Astrocyte (in vitro differentiated cells and primary cell): ENCODE measurements at regions not wholly inside any gene's neighbourhood (a gene's known extent, or its start where the extent isn't known, plus 50 kb on each side); places are given as distances from the start of the nearest gene placed in this dataset.

Experiments
- EZH2 ChIP-seq: IDR thresholded peaks from 2 replicates; pipeline ENCODE4 v1.6.1; 2012; ENCODE audit warnings: mild to moderate bottlenecking, low read length, inconsistent platforms; ENCODE audit not compliant: insufficient read depth
- TF ChIP-seq, protein P1 (sequence below): IDR thresholded peaks from 2 replicates; pipeline ENCODE4 v1.5.1; 2011; ENCODE audit warnings: low read depth, mild to moderate bottlenecking, inconsistent platforms, low read length, moderate library complexity; ENCODE audit not compliant: insufficient read depth

DNA sequence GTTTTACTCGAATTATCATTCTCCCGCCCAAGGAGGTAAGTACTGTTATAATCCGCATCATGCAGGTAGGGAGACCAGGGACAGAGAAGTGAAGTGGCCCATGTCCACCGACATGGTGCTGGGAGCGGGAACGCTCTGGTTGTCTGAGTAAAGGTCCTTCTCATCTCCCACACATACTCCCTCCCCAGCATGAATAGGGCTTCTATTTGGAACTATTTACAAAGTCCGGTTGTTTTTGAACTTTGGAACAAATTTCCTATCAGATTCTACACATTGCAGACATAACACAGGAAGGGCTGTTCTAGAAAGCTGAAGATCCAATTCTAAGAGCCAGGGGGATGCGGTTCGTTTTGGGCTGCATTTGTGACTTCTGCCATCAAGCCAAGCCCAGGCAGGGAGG lies 94.8 kb upstream of the TLE3 start:
- TF ChIP-seq, protein P1, sequence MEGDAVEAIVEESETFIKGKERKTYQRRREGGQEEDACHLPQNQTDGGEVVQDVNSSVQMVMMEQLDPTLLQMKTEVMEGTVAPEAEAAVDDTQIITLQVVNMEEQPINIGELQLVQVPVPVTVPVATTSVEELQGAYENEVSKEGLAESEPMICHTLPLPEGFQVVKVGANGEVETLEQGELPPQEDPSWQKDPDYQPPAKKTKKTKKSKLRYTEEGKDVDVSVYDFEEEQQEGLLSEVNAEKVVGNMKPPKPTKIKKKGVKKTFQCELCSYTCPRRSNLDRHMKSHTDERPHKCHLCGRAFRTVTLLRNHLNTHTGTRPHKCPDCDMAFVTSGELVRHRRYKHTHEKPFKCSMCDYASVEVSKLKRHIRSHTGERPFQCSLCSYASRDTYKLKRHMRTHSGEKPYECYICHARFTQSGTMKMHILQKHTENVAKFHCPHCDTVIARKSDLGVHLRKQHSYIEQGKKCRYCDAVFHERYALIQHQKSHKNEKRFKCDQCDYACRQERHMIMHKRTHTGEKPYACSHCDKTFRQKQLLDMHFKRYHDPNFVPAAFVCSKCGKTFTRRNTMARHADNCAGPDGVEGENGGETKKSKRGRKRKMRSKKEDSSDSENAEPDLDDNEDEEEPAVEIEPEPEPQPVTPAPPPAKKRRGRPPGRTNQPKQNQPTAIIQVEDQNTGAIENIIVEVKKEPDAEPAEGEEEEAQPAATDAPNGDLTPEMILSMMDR, result no peak
- no peak for TF ChIP-seq EZH2
